CD4-positive, alpha-beta T cell treated with Interleukin-17A for 4 hours (primary cell): ENCODE measurements at regions not wholly inside any gene's neighbourhood (a gene's known extent, or its start where the extent isn't known, plus 50 kb on each side); places are given as distances from the start of the nearest gene placed in this dataset.

Experiments used
- DNase-seq: peaks from one replicate; pipeline ENCODE4 v3.0.0-alpha.2; 2020; ENCODE audit warnings: mixed read lengths

DNA sequence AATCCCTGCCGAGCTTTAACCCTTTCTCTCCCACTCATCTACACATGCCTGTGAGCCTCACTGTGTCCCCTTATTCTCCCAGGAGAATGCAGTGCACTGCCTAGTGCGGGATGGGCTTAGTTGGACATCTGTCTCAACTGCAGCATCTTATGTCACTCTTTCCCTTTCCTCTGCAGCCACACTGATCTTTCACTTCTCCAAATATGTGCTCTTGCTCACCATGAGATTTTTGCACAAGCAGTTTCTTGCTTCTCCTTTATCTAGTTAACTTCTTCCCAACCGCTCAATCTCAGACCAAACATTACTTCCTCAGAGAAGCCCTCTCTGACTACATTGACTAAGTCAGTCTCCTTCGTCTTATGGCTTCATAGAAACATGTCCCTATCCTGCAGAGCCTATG lies 292.3 kb downstream of the KBTBD8 start:
- DNase-seq: no peak

DNA sequence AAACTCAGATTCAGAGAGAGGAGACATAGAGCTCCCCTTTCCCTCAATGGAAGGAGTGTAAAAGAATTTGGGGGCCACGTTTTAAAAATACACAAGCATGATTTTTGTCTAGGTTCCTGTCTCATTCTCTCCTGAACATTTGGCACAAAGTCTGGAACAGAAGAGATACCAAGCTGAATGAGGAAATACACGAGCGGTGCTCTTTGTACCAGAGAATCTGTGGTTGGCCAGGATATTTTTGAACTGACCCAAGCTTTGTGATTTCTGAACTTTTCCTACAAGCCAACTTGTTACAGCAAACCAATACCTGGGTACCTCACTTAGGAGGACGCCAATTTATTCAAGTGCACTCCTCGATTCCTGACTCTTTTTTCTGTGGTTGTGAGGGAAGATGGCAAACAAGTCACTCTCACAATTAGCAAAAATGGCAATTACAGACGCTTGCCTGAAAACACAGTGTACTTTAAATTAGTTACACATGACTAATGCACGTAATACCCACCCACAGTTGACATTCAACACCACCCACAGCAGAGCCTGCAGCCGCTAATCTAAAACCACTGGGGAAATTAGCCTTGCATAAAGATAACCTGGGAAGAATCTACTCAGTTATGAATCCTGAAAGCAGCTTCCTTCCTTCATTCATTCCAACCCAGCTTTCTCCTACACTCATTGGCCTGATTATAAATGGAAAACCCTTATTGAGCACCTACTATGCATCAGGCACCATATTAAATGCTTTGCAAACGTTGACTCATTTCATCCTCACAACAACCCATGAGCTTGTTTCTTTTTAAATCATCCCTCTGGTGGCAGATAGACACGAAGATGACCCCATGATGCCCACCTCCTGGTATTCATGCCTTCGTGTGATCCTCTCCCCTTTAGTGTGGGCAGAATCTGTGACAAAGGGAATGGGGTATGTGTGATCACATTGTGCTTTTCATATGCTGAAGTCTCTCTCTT lies 293.5 kb downstream of the KBTBD8 start:
- no peak for DNase-seq

- no peak for DNase-seq
These were observed 294.4 kb downstream of the KBTBD8 start for GRCh38 chr3:67292356-67293121.

DNA sequence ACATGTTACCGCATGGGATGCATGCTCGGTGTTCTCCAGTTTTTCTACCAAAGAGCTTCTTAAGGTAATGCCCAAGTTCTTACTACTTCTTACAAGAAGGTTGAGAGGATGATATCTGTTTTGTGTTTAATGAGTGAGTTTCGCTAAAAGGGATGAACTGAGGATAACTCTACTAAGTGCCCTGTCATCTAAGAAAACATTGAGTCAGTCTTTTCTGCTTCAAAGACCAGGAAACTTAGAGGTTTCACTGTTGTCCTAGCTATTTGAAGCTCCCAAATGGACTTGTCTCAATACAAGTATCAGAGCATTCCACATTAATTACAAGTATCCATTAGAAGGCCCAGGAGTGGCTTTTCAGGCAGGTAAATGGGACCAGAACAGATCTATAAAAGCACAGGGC lies 296.2 kb downstream of the KBTBD8 start:
- DNase-seq: no peak

GRCh38 chr3:67296039-67296892 lies 298.2 kb downstream of the KBTBD8 start:
- no peak for DNase-seq

GRCh38 chr3:67297715-67298475 lies 299.8 kb downstream of the KBTBD8 start:
- no peak for DNase-seq

DNA sequence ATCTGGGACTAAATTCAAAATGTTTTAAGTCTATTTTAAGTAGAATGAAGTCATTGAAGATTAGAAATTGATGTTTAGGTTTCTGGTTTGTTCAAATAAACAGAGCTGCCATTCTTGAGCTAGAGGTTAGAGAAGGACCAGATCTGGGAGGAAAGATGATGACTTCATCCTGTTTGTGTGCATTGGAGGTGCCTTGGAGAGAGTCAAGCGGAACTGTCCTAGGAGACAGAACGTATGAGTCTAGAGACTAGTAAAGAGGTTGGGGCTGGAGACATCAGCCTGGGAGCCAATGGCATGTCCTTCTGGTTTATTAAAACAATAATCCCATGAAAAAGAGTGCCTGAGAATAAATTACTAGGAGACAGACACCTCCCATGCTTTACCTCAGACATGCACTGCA lies 303.4 kb downstream of the KBTBD8 start:
- no peak for DNase-seq

GRCh38 chr3:67302489-67302888 lies 304.4 kb downstream of the KBTBD8 start:
- no peak for DNase-seq

GRCh38 chr3:67305160-67305559 lies 307.1 kb downstream of the KBTBD8 start:
- DNase-seq: no peak

DNA sequence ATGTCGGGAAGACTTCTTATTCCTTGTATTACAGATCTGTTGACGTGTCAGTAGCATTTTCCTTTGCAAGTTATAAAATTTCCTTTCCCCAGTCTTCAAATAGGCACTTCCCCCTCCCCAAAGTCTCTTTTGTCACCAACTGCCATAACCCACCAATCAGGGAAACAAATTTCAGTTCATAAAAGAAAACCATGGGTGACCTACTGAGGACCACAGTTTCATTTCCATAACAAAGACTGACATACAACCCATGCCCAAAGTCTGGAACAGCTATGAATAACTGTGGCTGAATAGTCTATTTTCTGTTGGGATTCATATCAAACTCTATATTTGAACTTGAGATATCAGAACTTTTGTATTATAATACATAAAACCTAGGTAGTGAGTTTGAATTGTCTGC lies 307.8 kb downstream of the KBTBD8 start:
- DNase-seq: no peak

DNA sequence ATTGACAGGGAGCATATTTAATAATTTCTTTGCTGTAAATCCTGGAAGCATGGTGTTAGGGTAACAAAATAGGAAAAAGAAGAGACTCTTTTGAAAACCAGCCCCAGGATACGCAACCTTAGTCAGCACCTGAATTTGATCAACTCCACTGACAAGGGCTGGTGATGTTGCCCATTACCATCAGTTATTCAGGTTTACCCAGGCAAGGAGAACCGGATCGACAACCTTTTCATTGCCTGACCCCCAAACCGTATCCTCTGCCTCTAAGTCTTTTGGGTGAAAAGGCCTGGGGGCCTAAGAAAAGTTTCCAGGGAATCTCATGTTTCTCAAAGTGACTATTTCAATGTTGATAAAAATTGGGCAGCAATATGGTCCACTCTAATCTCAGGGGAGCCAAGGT lies 313.3 kb downstream of the KBTBD8 start:
- no peak for DNase-seq

DNA sequence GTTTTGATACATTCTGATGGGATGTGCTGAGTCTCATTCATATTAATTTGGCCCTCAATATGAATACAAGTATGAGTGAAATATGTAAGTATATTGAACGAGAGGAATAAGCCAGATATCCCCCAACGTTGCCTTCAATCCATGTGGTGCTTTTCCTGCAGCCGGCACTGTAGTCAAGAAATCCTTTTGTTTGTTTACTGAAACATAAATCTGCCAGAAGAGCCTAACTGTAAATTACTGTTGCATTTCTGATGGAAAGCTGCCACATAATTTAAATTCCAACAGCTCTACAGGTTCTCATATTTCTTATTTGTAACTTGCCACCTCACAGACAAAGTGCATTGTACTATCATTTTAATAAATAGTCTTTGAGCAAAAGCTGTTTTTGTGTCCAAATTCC lies 314.0 kb downstream of the KBTBD8 start:
- DNase-seq: no peak

DNA sequence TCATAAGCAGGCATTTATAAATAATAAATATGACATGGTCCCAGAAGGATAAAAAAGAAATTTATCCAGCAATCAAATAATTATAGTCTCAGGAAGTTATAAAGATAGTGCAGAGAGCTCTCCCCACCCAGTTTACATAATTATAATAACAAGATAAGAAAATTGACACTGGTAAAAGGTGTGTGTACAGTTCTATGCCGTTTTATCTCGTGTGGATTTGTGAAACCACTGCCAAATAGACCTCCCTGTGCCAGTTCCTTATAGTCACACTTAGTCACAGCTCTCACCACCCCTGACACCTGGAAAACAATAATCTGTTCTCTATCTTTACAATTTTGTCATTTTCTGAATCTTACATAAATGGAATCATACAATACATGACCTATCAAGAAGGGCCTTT lies 320.1 kb downstream of the KBTBD8 start:
- DNase-seq: no peak

DNA sequence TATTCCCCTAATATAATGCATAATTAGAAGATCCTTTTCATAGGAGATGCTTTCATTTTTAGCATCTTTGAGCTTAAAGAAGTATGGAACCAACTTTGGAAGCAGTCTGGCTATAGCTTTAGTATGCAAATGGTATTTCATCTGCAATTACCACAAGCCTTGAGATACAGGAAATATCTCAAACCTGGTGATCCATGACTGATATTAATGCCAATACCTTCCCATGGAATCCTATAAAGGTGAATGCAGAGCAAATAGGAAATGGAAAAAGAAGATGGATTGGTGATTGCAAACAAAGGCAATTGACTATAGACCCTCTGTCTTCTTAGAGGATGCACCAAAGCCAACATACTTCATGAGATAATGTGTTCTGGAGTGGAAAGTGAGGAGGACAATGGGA lies 326.4 kb downstream of the KBTBD8 start:
- DNase-seq: no peak
